ENCODE measurements at regions not wholly inside any gene's neighbourhood (a gene's known extent, or its start where the extent isn't known, plus 50 kb on each side); places are given as distances from the start of the nearest gene placed in this dataset.

GRCh38 chr1:191959856-191960255 is 198.4 kb upstream of the RGS18 start:
- TF ChIP-seq, protein P1, sequence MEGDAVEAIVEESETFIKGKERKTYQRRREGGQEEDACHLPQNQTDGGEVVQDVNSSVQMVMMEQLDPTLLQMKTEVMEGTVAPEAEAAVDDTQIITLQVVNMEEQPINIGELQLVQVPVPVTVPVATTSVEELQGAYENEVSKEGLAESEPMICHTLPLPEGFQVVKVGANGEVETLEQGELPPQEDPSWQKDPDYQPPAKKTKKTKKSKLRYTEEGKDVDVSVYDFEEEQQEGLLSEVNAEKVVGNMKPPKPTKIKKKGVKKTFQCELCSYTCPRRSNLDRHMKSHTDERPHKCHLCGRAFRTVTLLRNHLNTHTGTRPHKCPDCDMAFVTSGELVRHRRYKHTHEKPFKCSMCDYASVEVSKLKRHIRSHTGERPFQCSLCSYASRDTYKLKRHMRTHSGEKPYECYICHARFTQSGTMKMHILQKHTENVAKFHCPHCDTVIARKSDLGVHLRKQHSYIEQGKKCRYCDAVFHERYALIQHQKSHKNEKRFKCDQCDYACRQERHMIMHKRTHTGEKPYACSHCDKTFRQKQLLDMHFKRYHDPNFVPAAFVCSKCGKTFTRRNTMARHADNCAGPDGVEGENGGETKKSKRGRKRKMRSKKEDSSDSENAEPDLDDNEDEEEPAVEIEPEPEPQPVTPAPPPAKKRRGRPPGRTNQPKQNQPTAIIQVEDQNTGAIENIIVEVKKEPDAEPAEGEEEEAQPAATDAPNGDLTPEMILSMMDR (IDR thresholded peaks at IDR 0.05; ENCODE audit: low read depth, low read length) = no peak
- TF ChIP-seq EZH2phosphoT487 (IDR thresholded peaks at IDR 0.05; ENCODE audit: low read depth) = no peak
